GM19324 (cell line): ENCODE measurements at regions not wholly inside any gene's neighbourhood (a gene's known extent, or its start where the extent isn't known, plus 50 kb on each side); places are given as distances from the start of the nearest gene placed in this dataset.
"Not testable (repeated sequence)": the region's sequence is repeated elsewhere in the genome, so short reads cannot be mapped to it uniquely, and the experiment has no call there.

Experiments used
- ATAC-seq: cut with Tn5 transposase; IDR thresholded peaks from one replicate; pipeline ENCODE4 v1.9.1; 2021; ENCODE audit warnings: mild to moderate bottlenecking, moderate library complexity; ENCODE audit not compliant: unreplicated experiment, low FRiP score

DNA sequence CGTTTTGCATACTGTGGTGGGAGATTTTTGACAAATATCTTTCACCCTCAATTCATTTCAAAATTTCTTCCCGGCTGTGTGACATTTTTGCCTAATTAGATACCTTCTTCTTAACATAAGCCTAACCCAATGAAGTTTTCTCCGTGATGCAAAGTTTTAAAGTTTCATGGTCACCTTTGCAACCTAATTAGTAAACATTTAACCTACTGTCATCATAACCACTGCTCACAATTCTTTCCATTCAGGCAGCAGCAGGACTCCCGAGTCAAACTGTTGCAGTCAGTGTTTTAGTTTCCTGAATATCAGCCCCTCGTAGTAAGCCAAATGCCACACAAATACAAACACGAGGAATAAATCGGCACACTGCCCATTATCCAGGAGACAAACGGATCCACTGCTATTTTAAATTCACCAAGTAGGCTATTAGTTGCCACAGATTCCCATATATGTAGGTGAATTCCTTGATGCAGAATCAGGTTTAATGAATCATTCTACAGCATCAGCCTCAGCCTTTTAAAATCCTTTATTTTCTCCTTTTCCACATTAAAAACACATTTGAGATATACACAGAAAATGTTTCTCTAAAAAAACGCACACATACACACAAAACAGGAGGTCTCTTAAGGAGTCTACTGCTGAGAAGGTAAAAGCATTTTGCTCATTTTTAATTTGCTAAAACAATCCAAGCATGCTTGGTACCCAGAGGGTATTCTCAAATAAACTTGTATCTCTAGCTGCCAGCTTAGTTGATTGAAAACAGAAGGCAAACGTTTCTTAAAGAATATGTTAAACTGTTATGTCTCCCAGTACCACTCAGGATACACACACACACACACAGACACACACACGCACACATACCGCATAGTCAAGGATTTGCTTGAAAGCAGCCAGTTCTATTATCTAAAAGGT lies 106.5 kb upstream of the KCTD1 start:
- ATAC-seq: no peak

DNA sequence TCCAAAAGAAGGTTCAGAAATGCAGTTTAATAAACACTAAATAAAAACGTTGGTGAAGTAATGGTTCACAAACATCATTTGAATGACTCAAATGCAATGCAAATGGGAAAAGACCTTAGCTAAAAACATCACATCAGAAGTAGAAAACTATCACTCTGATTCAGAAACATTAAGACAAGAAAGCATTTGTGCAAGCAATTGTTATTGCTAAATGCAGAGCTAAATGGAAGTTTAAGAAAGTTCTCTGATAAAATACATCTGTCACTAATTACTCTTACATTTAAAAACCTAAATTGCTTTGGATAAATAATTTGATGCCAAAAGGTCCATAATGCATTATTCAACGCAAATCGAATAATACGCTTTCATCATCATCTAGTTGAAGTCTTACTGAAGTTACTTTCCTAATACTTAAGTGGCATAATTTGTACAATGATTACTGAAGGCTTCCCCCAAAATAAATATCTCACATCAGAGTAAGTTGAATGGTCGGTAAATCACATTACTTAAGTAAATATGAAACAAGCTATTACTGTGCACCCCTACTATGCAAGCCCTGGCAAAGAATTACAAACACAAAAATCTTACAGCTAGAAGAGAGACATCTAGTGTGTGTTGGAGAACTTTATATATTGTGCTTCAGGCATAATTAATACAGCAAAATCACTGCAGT lies 105.7 kb upstream of the KCTD1 start:
- no peak for ATAC-seq

DNA sequence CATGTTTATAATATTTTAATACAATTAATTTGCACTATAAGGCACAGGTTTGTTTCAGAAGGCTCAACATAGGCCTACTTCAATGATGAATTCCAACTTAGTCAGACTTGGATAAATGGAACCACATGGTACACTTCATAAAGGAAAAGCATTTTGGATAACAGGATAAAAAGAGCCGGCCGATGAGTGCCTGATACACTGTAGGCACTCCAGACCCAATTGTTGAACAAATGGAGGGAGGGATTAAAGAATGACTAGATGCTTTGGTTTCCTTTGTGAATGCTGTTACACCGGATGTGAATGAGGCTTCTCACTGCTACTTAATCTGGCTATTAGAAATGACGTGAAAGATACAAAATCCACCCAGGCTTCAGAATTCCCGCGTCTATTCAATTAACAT lies 104.1 kb upstream of the KCTD1 start:
- ATAC-seq: no peak

DNA sequence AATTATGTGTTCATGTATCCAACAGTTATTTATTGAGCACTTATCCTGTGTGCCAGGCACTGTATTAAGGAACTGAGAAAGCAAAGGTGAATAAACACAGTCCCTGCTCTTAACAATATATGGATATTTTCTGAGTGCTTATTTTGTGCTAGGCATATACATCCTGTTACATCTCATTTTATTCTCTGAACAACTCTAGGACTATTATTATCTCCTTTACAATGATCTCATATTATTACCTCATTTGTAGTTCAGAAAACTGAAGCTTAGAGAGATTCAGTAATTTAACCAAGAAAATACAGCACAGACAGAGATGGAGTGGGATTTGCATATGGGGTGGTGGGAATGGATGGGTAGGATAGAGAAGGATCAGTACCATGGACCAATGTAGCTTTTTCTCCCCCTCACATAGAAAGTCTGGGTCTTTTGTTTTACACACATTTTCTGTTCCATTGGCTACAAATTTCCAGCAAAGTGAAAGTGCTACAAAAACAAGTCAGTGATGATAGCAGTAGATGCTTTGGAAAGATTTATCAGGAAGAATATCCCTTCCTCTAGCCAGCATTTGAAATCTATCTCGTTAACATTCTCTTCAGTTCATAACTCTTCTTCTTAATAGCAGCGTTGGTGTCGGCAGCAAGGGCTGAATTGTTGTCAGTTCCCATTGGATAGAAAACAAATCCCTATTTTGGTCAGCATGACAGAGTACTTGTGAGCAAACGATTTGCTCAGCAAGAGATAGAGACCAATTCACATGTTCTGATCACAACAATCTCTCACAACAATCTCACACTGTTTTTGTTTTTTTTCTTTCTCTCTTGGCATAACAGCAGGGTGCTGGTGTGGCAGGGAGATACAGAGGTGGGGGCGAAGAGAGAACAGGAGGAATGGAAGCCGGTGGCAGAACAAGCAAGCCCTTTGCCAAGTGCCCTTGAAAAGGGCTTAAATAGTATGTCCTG lies 102.2 kb upstream of the KCTD1 start:
- ATAC-seq: no peak

DNA sequence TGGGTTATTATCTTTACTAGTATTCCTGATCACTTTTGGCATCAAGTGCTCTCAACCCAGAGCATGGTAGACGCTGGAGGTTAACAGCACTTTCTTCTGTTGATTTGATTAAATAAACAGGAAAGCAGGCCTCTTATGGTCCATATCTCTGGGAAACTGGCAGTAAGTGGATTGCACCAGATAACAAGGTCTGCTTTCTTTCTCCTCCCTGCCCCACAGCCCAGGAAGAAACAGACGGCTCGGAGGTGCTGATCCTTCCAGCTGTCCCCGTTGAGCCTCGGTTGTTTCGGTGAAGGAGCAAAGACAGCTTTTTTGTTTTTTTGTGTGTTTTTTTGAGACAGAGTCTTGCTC lies 100.8 kb upstream of the KCTD1 start:
- no peak for ATAC-seq

- no peak for ATAC-seq
Observed at GRCh38 chr18:26648509-26649192, 100.3 kb upstream of the KCTD1 start.

- no peak for ATAC-seq
Observed at GRCh38 chr18:26646901-26647300, 98.5 kb upstream of the KCTD1 start.

DNA sequence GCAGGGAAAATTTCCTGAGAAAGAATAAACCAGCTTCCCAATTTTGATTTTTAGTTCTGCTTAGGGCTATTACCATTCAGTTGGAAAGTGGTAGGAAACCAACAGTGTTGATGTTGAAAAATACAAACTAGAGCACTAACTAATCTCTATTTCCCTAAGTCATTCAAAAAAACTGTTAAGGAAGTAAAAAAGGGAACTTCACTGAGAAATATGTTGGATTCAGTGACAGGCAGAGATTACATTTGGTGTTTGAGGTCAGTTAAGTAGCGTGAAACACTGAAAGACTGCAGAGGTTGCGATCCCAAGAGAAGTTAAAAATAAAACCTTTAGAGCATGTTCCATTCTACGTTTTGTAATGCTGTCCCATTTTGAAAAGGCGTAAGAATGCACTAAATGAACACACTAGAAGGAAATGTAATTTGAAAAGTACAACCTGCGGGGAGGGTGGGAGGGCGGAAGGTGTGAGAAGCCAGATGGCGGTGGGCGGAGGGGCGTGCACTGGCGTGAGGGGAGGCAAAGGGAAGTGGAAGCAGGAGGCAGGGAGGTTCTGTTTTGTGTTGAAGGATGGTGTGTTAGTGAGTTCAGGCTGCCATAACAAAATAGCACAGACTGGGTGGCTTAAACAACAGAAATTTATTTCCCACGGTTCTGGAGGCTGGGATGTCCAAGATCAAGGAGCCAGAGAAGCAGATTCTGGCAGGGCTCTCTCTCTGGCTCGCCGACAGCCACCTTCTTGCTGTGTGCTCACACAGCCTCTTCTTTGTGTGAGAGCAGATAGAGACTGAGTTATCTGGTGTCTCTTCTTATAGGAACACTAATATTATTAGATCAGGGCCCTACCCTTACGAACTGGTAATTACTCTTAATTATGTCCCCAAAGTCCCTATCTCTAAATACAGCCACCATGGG lies 94.3 kb upstream of the KCTD1 start:
- no peak for ATAC-seq

- ATAC-seq: no peak
Observed at GRCh38 chr18:26640541-26640940, 92.2 kb upstream of the KCTD1 start.

DNA sequence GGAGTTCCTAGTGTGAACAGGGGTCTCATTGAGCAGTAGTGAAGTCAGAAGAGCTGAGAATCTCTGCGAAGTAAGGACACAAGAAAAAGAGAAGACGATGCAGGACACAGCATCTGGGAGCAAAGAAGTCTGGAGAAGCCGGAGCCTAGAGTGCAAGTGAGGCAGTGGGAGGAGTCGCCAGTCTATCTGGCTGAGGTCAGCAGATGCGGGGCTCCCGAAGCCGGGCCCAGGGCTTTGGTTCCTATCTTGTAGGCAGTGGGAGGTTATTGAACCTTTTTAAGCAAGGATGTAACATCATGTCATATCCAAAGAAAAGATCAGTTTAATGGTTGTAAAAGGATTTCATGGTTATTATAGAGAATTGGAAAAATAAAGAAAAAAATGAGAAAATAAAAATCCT lies 90.8 kb upstream of the KCTD1 start:
- ATAC-seq: no peak

GRCh38 chr18:26637983-26638382 lies 89.6 kb upstream of the KCTD1 start:
- no peak for ATAC-seq

GRCh38 chr18:26637324-26637723 lies 89.0 kb upstream of the KCTD1 start:
- ATAC-seq: no peak

DNA sequence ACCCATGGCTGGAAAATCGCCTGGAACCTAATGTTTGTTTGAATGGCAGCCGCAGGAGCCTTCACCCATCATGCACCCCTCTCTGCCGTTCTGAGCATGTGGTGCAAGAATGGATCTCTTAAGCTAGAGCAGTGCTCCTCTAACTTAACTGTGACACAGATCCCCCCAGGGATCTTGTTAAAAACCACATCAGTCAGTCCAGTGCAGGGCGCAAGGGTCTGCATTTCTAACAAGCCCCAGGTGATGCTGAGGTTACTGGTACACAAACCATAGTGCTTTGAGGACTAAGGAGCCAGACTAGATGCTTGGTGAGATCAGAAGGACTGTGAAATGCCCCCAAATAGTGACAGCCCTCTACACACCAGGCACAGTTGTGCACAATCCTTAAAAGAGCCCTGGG lies 87.1 kb upstream of the KCTD1 start:
- ATAC-seq: no peak

DNA sequence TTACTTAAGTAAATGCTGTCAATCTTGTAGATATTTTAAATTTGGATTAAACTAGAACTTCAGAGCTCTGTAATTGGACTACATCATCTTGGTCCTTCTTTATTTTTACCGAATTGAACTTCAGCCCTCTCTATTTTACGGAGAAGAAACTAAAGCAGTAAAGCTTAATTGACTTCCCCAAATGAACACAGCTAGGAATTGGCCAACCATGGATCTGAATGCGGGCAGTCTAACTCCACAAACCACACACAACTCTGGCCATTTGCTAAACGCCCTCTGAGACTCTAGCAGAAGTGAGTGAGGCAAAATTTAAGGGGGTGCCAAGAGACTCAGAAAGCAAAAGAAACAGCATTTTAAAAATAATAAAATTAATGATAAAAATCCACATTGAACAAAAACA lies 86.3 kb upstream of the KCTD1 start:
- no peak for ATAC-seq

GRCh38 chr18:26631135-26631534 lies 82.8 kb upstream of the KCTD1 start:
- ATAC-seq: no peak

- no peak for ATAC-seq
Observed at GRCh38 chr18:26630596-26630995, 82.2 kb upstream of the KCTD1 start.

DNA sequence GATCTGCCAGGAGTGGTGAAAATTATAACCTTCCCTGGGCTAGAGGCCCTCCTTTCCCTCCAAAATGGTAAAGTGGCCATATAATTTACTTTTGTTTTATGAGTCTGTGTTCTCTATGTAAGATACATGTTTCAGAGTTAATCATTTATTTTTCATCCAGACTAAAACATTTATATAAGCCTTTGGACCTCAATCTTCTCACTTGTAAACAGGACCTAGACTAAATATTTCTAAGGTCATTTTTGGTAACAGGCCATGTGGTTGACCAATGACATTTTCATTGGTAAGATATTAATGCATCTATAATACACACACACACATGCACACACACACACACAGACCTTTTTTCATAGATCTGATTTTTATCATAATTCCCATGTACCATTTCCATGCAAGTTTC lies 79.7 kb upstream of the KCTD1 start:
- ATAC-seq: no peak

GRCh38 chr18:26624443-26624842 lies 76.1 kb upstream of the KCTD1 start:
- no peak for ATAC-seq

- not testable (repeated sequence) for ATAC-seq
Observed at GRCh38 chr18:26623314-26623713, 75.0 kb upstream of the KCTD1 start.
